Adrenal gland (tissue), 5 donors: ENCODE measurements at regions not wholly inside any gene's neighbourhood (a gene's known extent, or its start where the extent isn't known, plus 50 kb on each side); places are given as distances from the start of the nearest gene placed in this dataset.

Experiments used
- POLR2A ChIP-seq, 2 donors: fragments of 450-650 bp; IDR thresholded peaks; one replicate each; pipeline ENCODE4 v1.6.1; 2017; ENCODE audit warnings: antibody characterized with exemption in 2 of 2, mild to moderate bottlenecking in 2 of 2, moderate library complexity in 1 of 2
- TF ChIP-seq, protein P1 (sequence below), 6 experiments: fragments of 450-650 bp in 4 of 6; fragments of 200-600 bp in 2 of 6; sonication (generic) in 1 of 6; IDR thresholded peaks; 1 replicate in 5 of 6; 2 replicates in 1 of 6; pipeline versions ENCODE4 v1.5.1 to v1.8.0; 2016 to 2021; ENCODE audit warnings: antibody characterized with exemption in 6 of 6, mild to moderate bottlenecking in 2 of 6, moderate library complexity in 1 of 6
- donor health status: DM: no; HTN: no; CAD: no.

DNA sequence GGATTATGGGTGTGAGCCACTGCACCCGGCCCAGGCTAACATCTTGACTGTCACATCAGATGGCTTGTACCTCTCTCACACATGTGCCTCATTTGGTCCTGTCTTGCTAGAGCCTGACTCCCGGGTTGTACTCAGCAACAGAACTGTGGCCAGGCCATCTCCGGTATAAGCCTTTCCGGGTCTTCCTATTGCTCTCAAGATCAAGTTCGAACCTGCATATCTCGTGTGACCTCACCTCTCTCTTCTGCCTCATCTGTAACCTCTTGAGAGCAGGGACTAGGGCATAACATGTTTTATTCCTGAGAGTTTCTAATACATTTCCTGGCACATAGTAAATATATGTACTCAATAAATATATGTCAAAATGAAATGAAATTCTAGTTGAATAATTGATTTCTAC, 114.0 kb downstream of the ACAA2 start:
- TF ChIP-seq, protein P1, sequence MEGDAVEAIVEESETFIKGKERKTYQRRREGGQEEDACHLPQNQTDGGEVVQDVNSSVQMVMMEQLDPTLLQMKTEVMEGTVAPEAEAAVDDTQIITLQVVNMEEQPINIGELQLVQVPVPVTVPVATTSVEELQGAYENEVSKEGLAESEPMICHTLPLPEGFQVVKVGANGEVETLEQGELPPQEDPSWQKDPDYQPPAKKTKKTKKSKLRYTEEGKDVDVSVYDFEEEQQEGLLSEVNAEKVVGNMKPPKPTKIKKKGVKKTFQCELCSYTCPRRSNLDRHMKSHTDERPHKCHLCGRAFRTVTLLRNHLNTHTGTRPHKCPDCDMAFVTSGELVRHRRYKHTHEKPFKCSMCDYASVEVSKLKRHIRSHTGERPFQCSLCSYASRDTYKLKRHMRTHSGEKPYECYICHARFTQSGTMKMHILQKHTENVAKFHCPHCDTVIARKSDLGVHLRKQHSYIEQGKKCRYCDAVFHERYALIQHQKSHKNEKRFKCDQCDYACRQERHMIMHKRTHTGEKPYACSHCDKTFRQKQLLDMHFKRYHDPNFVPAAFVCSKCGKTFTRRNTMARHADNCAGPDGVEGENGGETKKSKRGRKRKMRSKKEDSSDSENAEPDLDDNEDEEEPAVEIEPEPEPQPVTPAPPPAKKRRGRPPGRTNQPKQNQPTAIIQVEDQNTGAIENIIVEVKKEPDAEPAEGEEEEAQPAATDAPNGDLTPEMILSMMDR (IDR thresholded peaks at IDR 0.05): no peak
- TF ChIP-seq POLR2A (IDR thresholded peaks at IDR 0.05): no peak
